Breast epithelium (tissue), 3 donors: ENCODE measurements at regions not wholly inside any gene's neighbourhood (a gene's known extent, or its start where the extent isn't known, plus 50 kb on each side); places are given as distances from the start of the nearest gene placed in this dataset.

Source experiments
- POLR2A ChIP-seq: fragments of 450-650 bp; IDR thresholded peaks from one replicate; pipeline ENCODE4 v1.6.1; 2016; ENCODE audit warnings: antibody characterized with exemption, mild to moderate bottlenecking, moderate library complexity
- TF ChIP-seq, protein P1 (sequence below), 3 donors: fragments of 450-650 bp; IDR thresholded peaks; one replicate each; pipeline ENCODE4 v1.5.1; 2016 to 2017; ENCODE audit warnings: antibody characterized with exemption in 3 of 3, mild to moderate bottlenecking in 3 of 3, moderate library complexity in 3 of 3

DNA sequence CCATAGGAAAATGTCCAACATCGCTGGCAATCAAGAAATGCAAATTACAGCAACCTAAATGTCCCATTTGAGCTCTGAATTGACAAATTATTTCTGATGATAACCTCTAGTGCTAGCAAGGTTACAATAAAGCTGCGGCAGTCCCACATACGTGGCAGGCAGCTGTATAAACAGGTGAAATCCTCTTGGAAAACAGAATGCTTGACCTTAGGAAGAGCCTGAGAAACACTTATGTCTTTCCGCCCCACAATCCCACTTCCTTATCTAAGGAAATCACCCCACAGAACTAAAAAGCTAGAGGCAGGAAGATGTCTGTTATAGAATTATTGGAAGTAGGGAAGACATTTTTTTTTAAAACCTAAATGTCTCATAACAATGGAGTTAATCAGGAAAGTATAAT lies 154.3 kb downstream of the KATNIP start:
- TF ChIP-seq, protein P1, sequence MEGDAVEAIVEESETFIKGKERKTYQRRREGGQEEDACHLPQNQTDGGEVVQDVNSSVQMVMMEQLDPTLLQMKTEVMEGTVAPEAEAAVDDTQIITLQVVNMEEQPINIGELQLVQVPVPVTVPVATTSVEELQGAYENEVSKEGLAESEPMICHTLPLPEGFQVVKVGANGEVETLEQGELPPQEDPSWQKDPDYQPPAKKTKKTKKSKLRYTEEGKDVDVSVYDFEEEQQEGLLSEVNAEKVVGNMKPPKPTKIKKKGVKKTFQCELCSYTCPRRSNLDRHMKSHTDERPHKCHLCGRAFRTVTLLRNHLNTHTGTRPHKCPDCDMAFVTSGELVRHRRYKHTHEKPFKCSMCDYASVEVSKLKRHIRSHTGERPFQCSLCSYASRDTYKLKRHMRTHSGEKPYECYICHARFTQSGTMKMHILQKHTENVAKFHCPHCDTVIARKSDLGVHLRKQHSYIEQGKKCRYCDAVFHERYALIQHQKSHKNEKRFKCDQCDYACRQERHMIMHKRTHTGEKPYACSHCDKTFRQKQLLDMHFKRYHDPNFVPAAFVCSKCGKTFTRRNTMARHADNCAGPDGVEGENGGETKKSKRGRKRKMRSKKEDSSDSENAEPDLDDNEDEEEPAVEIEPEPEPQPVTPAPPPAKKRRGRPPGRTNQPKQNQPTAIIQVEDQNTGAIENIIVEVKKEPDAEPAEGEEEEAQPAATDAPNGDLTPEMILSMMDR (IDR thresholded peaks at IDR 0.05): no peak
- TF ChIP-seq POLR2A: no peak
